K562 (cell line): ENCODE measurements at regions not wholly inside any gene's neighbourhood (a gene's known extent, or its start where the extent isn't known, plus 50 kb on each side); places are given as distances from the start of the nearest gene placed in this dataset.

Experiments used
- BACH1 ChIP-seq: fragments of 200-800 bp; sonication (Bioruptor generic); IDR thresholded peaks from 2 replicates; pipeline ENCODE4 v1.6.1; 2016; ENCODE audit warnings: missing genetic modification characterization, missing compliant biosample characterization
- E2F1 ChIP-seq: sonication (generic); formaldehyde crosslinking; IDR thresholded peaks from 2 replicates; pipeline ENCODE4 v1.8.1; 2023; ENCODE audit warnings: mild to moderate bottlenecking, missing genetic modification reagents, moderate library complexity
- EHMT2 ChIP-seq: fragments of 450-650 bp; IDR thresholded peaks from 2 replicates; pipeline ENCODE4 v1.6.1; 2018; ENCODE audit warnings: antibody characterized with exemption
- GMEB1 ChIP-seq: fragments of 250-450 bp; sonication (Bioruptor Pico); IDR thresholded peaks from 2 replicates; pipeline ENCODE4 v1.4.0; 2020; ENCODE audit warnings: mild to moderate bottlenecking
- GTF2B ChIP-seq: IDR thresholded peaks from 2 replicates; pipeline ENCODE4 v1.6.1; 2011; ENCODE audit not compliant: insufficient read length; ENCODE audit errors: extremely low read depth
- JUNB ChIP-seq: fragments of 450-650 bp; formaldehyde crosslinking; conservative IDR thresholded peaks from 2 replicates; pipeline ENCODE4 v1.4.0; 2020; ENCODE audit warnings: mild to moderate bottlenecking
- KLF1 ChIP-seq: fragments of 450-650 bp; IDR thresholded peaks from 2 replicates; pipeline ENCODE4 v1.6.1; 2016; ENCODE audit warnings: missing genetic modification characterization, missing compliant biosample characterization
- MIER1 ChIP-seq: fragments of 450-650 bp; IDR thresholded peaks from 2 replicates; pipeline ENCODE4 v1.6.1; 2016; ENCODE audit warnings: antibody characterized with exemption, mild to moderate bottlenecking, low read depth
- NCOA1 ChIP-seq: fragments of 450-650 bp; IDR thresholded peaks from 2 replicates; pipeline ENCODE4 v1.6.1; 2016; ENCODE audit warnings: low read depth
- PKNOX1 ChIP-seq: fragments of 450-650 bp; IDR thresholded peaks from 2 replicates; pipeline ENCODE4 v1.6.1; 2016
- ZFP36 ChIP-seq: fragments of 150-350 bp; IDR thresholded peaks from 2 replicates; pipeline ENCODE4 v1.6.1; 2018; ENCODE audit warnings: low read length, low read depth; ENCODE audit not compliant: partially characterized antibody
- ZFX ChIP-seq: sonication (generic); formaldehyde crosslinking; IDR thresholded peaks from 2 replicates; pipeline ENCODE4 v1.8.0; 2022; ENCODE audit warnings: mild to moderate bottlenecking, missing genetic modification reagents, moderate library complexity
- ZNF280B ChIP-seq: fragments of 250-450 bp; sonication (Bioruptor Pico); IDR thresholded peaks from 2 replicates; pipeline ENCODE4 v1.5.1; 2021; ENCODE audit warnings: mild to moderate bottlenecking

GRCh38 chr2:150653351-150653750, 165.9 kb upstream of the RND3 start:
- TF ChIP-seq KLF1 (tag): no peak
- no peak for TF ChIP-seq NCOA1
- no peak for TF ChIP-seq BACH1
- no peak for TF ChIP-seq ZFX (CRISPR knock-in tag)
- no peak for TF ChIP-seq EHMT2
- TF ChIP-seq MIER1: no peak
- no peak for TF ChIP-seq ZNF280B (CRISPR knock-in tag)
- TF ChIP-seq JUNB (CRISPR knock-in tag): no peak
- TF ChIP-seq ZFP36: no peak
- no peak for TF ChIP-seq GMEB1 (CRISPR knock-in tag)
- TF ChIP-seq PKNOX1: no peak
- no peak for TF ChIP-seq GTF2B
- no peak for TF ChIP-seq E2F1
